Epithelial cell of proximal tubule (primary cell): ENCODE measurements at regions not wholly inside any gene's neighbourhood (a gene's known extent, or its start where the extent isn't known, plus 50 kb on each side); places are given as distances from the start of the nearest gene placed in this dataset.

Experiments used
- DNase-seq: peaks from one replicate; pipeline ENCODE4 v3.0.0-alpha.2; 2011; ENCODE audit warnings: low read depth
- H3K4me3 ChIP-seq: 2 replicates; pipeline ENCODE4 v1.5.1; 2011; ENCODE audit warnings: low read depth, mild to moderate bottlenecking, low read length
- CTCF ChIP-seq: conservative IDR thresholded peaks from 2 replicates; pipeline ENCODE4 v1.5.1; 2012; ENCODE audit warnings: low read depth, mild to moderate bottlenecking, low read length

- no peak for DNase-seq
Observed at GRCh38 chr14:65208548-65208947, 106.2 kb upstream of the MAX start.

GRCh38 chr14:65210118-65210821 is 108.0 kb upstream of the MAX start:
- no peak for TF ChIP-seq CTCF
- DNase-seq = no peak
- H3K4me3 ChIP-seq = no peak overlapping the region

More at GRCh38 chr14:65208548-65208947, 106.2 kb upstream of the MAX start:
- H3K4me3 ChIP-seq = no peak overlapping the region
- no peak for TF ChIP-seq CTCF

- H3K4me3 ChIP-seq = no peak overlapping the region
- no peak for TF ChIP-seq CTCF
- DNase-seq = no peak
Observed at GRCh38 chr14:65210822-65211182, 108.5 kb upstream of the MAX start.

GRCh38 chr14:65211341-65211987 is 109.1 kb upstream of the MAX start:
- no peak for TF ChIP-seq CTCF
- no peak for DNase-seq
- no peak overlapping the region for H3K4me3 ChIP-seq

GRCh38 chr14:65213316-65213715 is 111.0 kb upstream of the MAX start:
- no peak for DNase-seq
- no peak for TF ChIP-seq CTCF
- H3K4me3 ChIP-seq = no peak overlapping the region

GRCh38 chr14:65214741-65215140 is 112.4 kb upstream of the MAX start:
- DNase-seq = no peak
- H3K4me3 ChIP-seq = no peak overlapping the region
- no peak for TF ChIP-seq CTCF

GRCh38 chr14:65219353-65219752 is 117.0 kb upstream of the MAX start:
- no peak for DNase-seq
- TF ChIP-seq CTCF = no peak
- no peak overlapping the region for H3K4me3 ChIP-seq
